ENCODE measurements at regions not wholly inside any gene's neighbourhood (a gene's known extent, or its start where the extent isn't known, plus 50 kb on each side); places are given as distances from the start of the nearest gene placed in this dataset.
"Not testable (repeated sequence)": the region's sequence is repeated elsewhere in the genome, so short reads cannot be mapped to it uniquely, and the experiment has no call there.

GRCh38 chr5:85967681-85968080 lies 650.1 kb upstream of the COX7C start:
- no peaks in the 10 kb centered on the region for H3K9me3 ChIP-seq
- H3K36me3 ChIP-seq = no peaks in the 10 kb centered on the region
- TF ChIP-seq CTCF (IDR thresholded peaks at IDR 0.05) = no peak
- intact Hi-C loops (cut with DNase I) = loop anchor here (10.0 kb wide), 1 partner anchor 153 kb away; no protein-coding TSS in a partner anchor
- no peak overlapping the region for H3K4me3 ChIP-seq
- DNase-seq (ENCODE audit: low spot score in 2 of 2) = no peak
- H3K27ac ChIP-seq = no peak overlapping the region
- no peaks in the 10 kb centered on the region for H3K27me3 ChIP-seq
- H3K4me1 ChIP-seq = no peaks in the 10 kb centered on the region

DNA sequence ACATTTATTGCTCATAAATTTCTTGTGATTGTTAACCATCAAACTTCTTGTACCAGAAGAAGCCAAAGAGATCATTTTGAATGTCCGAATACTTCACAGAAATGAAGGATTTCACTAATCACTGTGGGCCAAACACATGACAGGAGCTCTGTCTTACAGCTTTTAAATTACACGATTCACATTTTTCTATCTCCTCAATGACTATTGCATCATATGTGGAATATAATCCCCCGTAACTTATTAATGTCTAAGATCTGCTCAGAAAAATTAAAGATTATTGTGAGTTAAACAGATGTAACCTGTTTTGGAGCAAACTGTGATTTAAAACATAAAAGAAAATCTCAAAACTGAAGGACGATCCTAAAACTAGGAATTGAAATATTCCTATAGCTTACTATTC lies 645.2 kb upstream of the COX7C start:
- TF ChIP-seq CTCF (IDR thresholded peaks at IDR 0.05) = no peak
- no peak overlapping the region for H3K4me3 ChIP-seq

DNA sequence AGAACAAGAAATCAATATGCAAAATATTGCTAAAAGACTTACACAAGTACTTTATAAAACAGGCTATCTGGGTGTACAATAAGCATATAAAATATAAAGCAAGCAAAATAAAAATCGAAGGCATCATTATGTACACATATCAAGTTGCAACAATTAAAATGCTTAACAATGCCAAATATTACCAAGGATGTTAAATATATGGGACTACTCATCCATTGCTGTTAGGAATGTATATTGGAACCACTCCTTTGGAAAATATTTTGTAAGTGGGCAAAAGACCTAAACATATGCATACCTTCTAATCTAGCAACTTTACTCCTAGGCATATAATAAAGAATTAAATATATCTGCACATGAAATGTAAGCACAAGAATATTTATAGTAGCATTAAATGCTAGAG lies 632.6 kb upstream of the COX7C start:
- Histone ChIP-seq H3K27me3 (no peaks in the 10 kb centered on the region), H3K9me3 (no peaks in the 10 kb centered on the region), H3K27ac (no peak overlapping the region), H3K4me1 (no peaks in the 10 kb centered on the region), H3K4me3 (no peak overlapping the region), H3K36me3 (no peaks in the 10 kb centered on the region)
- no peak for TF ChIP-seq CTCF (IDR thresholded peaks at IDR 0.05)
- no peak for DNase-seq (ENCODE audit: low spot score in 2 of 2)
- intact Hi-C loops (cut with DNase I) = no loop called here

More for the DNA sequence above, 645.2 kb upstream of the COX7C start:
- no peak for DNase-seq (ENCODE audit: low spot score in 2 of 2)
- Histone ChIP-seq H3K27me3 (no peaks in the 10 kb centered on the region), H3K36me3 (no peaks in the 10 kb centered on the region), H3K27ac (no peak overlapping the region), H3K9me3 (no peaks in the 10 kb centered on the region), H3K4me1 (no peaks in the 10 kb centered on the region)
- intact Hi-C loops (cut with DNase I) = no loop called here

- H3K36me3 ChIP-seq = no peaks in the 10 kb centered on the region
- no peak for TF ChIP-seq CTCF (IDR thresholded peaks at IDR 0.05)
- no peaks in the 10 kb centered on the region for H3K4me1 ChIP-seq
- DNase-seq (ENCODE audit: low spot score in 2 of 2) = no peak
- no peak overlapping the region for H3K27ac ChIP-seq
- H3K27me3 ChIP-seq = no peaks in the 10 kb centered on the region
- H3K4me3 ChIP-seq = no peak overlapping the region
- intact Hi-C loops (cut with DNase I) = no loop called here
- H3K9me3 ChIP-seq = no peaks in the 10 kb centered on the region
Observed at GRCh38 chr5:85990998-85991397, 626.7 kb upstream of the COX7C start.

- H3K4me1 ChIP-seq; intact Hi-C loops (cut with DNase I); H3K27me3 ChIP-seq; H3K9me3 ChIP-seq; H3K27ac ChIP-seq; H3K4me3 ChIP-seq; H3K36me3 ChIP-seq; DNase-seq (ENCODE audit: low spot score in 2 of 2): not testable (repeated sequence)
Observed at GRCh38 chr5:85994653-85995052, 623.1 kb upstream of the COX7C start.

GRCh38 chr5:85998656-85999055 lies 619.1 kb upstream of the COX7C start:
- H3K27ac ChIP-seq = no peak overlapping the region
- DNase-seq (ENCODE audit: low spot score in 2 of 2) = no peak
- intact Hi-C loops (cut with DNase I) = no loop called here
- H3K9me3 ChIP-seq = no peaks in the 10 kb centered on the region
- no peaks in the 10 kb centered on the region for H3K36me3 ChIP-seq
- no peak for TF ChIP-seq CTCF (IDR thresholded peaks at IDR 0.05)
- no peaks in the 10 kb centered on the region for H3K27me3 ChIP-seq
- H3K4me1 ChIP-seq = no peaks in the 10 kb centered on the region
- H3K4me3 ChIP-seq = no peak overlapping the region

Data from ascending aorta (tissue), 2 donors.